A549 (cell line): ENCODE measurements at regions not wholly inside any gene's neighbourhood (a gene's known extent, or its start where the extent isn't known, plus 50 kb on each side); places are given as distances from the start of the nearest gene placed in this dataset.
A peak's percentile ranks its signal among the peaks of the same experiment; 100 is the strongest.
"Not testable (repeated sequence)": the region's sequence is repeated elsewhere in the genome, so short reads cannot be mapped to it uniquely, and the experiment has no call there.

Experiments
- ATAC-seq, 2 experiments: fragments of 200-7000 bp in 1 of 2; fragments of >200 bp in 1 of 2; cut with Nextera tagmentation in 1 of 2; cut with Tn5 transposase in 1 of 2; 3 replicates each; pipeline versions ENCODE4 v1.8.0 to v1.9.1; 2018 to 2020; ENCODE audit warnings: mild to moderate bottlenecking in 1 of 2, moderate library complexity in 1 of 2
- CTCF ChIA-PET: fragments of 300-600 bp; sonication (Branson Sonifier 250); formaldehyde crosslinking; extraction: SDS; loops from one replicate; lab custom pipeline; 2021; ENCODE audit warnings: antibody characterized with exemption, inconsistent platforms; lab: Yijun Ruan, JAX
- POLR2A ChIA-PET: fragments of 350-600 bp; formaldehyde crosslinking; extraction: SDS; loops from one replicate; lab custom pipeline; 2021; ENCODE audit warnings: antibody characterized with exemption, inconsistent platforms; lab: Yijun Ruan, JAX
- DNase-seq, 2 experiments: peaks; one replicate each; pipeline versions ENCODE4 v3.0.0 to v3.0.0-alpha.2; 2011 to 2016; ENCODE audit warnings: low read depth in 1 of 2, low spot score in 1 of 2
- FAIRE-seq: peaks from 2 replicates; lab custom pipeline; 2011; peaks lifted over from hg19 to GRCh38; lab: Jason Lieb, UNC
- H3K27ac ChIP-seq, 2 experiments: fragments of >200 bp; sonication (Bioruptor Twin); formaldehyde crosslinking; 3 replicates each; pipeline ENCODE4 v1.5.1; 2016 to 2017
- H3K4me1 ChIP-seq: fragments of >200 bp; sonication (Bioruptor Twin); formaldehyde crosslinking; 3 replicates; pipeline ENCODE4 v1.6.1; 2016
- H3K4me2 ChIP-seq: fragments of >200 bp; sonication (Bioruptor Twin); formaldehyde crosslinking; 3 replicates; pipeline ENCODE4 v1.6.1; 2016
- H3K4me3 ChIP-seq: fragments of >200 bp; sonication (Bioruptor Twin); formaldehyde crosslinking; 3 replicates; pipeline ENCODE4 v1.5.1; 2016
- H3K9me3 ChIP-seq: fragments of >200 bp; sonication (Bioruptor Twin); formaldehyde crosslinking; 3 replicates; pipeline ENCODE4 v1.6.1; 2016
- CBX8 ChIP-seq: fragments of 200-600 bp; sonication (generic); IDR thresholded peaks from 2 replicates; pipeline ENCODE4 v1.6.1; 2016
- CHD2 ChIP-seq: fragments of 150-350 bp; IDR thresholded peaks from 2 replicates; pipeline ENCODE4 v1.6.1; 2014; ENCODE audit warnings: low read length; ENCODE audit not compliant: partially characterized antibody
- CHD4 ChIP-seq: fragments of 200-600 bp; sonication (generic); IDR thresholded peaks from 2 replicates; pipeline ENCODE4 v1.6.1; 2016; ENCODE audit warnings: antibody characterized with exemption, mild to moderate bottlenecking, borderline replicate concordance
- EHF ChIP-seq: fragments of 250-450 bp; sonication (Bioruptor Pico); IDR thresholded peaks from 2 replicates; pipeline ENCODE4 v1.5.0; 2020; ENCODE audit warnings: mild to moderate bottlenecking
- EP300 ChIP-seq, 2 experiments: fragments of >200 bp; sonication (Bioruptor Twin); formaldehyde crosslinking; IDR thresholded peaks; 2 replicates in 1 of 2; 3 replicates in 1 of 2; pipeline ENCODE4 v1.6.1; 2016 to 2017
- ESRRA ChIP-seq: fragments of 150-350 bp; IDR thresholded peaks from 2 replicates; pipeline ENCODE4 v1.6.1; 2014; ENCODE audit warnings: mild to moderate bottlenecking, low read length, borderline replicate concordance
- FOSB ChIP-seq: fragments of 250-450 bp; sonication (Bioruptor Pico); IDR thresholded peaks from 2 replicates; pipeline ENCODE4 v1.5.0; 2020; ENCODE audit warnings: mild to moderate bottlenecking, moderate library complexity
- HDAC2 ChIP-seq: fragments of 200-600 bp; sonication (generic); IDR thresholded peaks from 2 replicates; pipeline ENCODE4 v1.6.1; 2016
- HOXA7 ChIP-seq: fragments of 250-450 bp; sonication (Bioruptor Pico); IDR thresholded peaks from 2 replicates; pipeline ENCODE4 v1.5.0; 2020; ENCODE audit warnings: mild to moderate bottlenecking, moderate library complexity
- JUN ChIP-seq, 2 experiments: fragments of >200 bp; sonication (Bioruptor Twin); formaldehyde crosslinking; IDR thresholded peaks; 2 replicates in 1 of 2; 3 replicates in 1 of 2; pipeline ENCODE4 v1.6.1; 2016 to 2017
- JUNB ChIP-seq: fragments of >200 bp; sonication (Bioruptor Twin); formaldehyde crosslinking; IDR thresholded peaks from 2 replicates; pipeline ENCODE4 v1.6.1; 2016
- MAZ ChIP-seq: fragments of 150-350 bp; IDR thresholded peaks from 2 replicates; pipeline ENCODE4 v1.6.1; 2014; ENCODE audit warnings: antibody characterized with exemption, low read depth, low read length, borderline replicate concordance
- PHF8 ChIP-seq: fragments of 200-600 bp; sonication (generic); IDR thresholded peaks from 2 replicates; pipeline ENCODE4 v1.6.1; 2016; ENCODE audit warnings: low read depth, mild to moderate bottlenecking, antibody characterized with exemption, moderate library complexity, borderline replicate concordance
- RARB ChIP-seq: fragments of 250-450 bp; sonication (Bioruptor Pico); IDR thresholded peaks from 2 replicates; pipeline ENCODE4 v1.8.0; 2021; ENCODE audit warnings: mild to moderate bottlenecking, moderate library complexity
- RCOR1 ChIP-seq: fragments of 150-350 bp; IDR thresholded peaks from 2 replicates; pipeline ENCODE4 v1.6.1; 2014; ENCODE audit warnings: antibody characterized with exemption, low read length, low read depth
- RFX5 ChIP-seq: fragments of 450-650 bp; IDR thresholded peaks from 2 replicates; pipeline ENCODE4 v1.7.1; 2014; ENCODE audit warnings: antibody characterized with exemption, mild to moderate bottlenecking, moderate library complexity
- RNF2 ChIP-seq: fragments of 200-600 bp; sonication (generic); IDR thresholded peaks from 2 replicates; pipeline ENCODE4 v1.6.1; 2016; ENCODE audit warnings: low read depth, mild to moderate bottlenecking, antibody characterized with exemption, moderate library complexity, borderline replicate concordance
- SREBF2 ChIP-seq: fragments of 450-650 bp; IDR thresholded peaks from 2 replicates; pipeline ENCODE4 v1.6.1; 2014; ENCODE audit warnings: mild to moderate bottlenecking, moderate library complexity
- ZC3H11A ChIP-seq: fragments of 450-650 bp; IDR thresholded peaks from 2 replicates; pipeline ENCODE4 v1.6.1; 2014; ENCODE audit warnings: antibody characterized with exemption, mild to moderate bottlenecking
- ZFP36 ChIP-seq: fragments of 450-650 bp; IDR thresholded peaks from 2 replicates; pipeline ENCODE4 v1.6.1; 2014; ENCODE audit warnings: borderline replicate concordance; ENCODE audit not compliant: partially characterized antibody
- ZNF302 ChIP-seq: fragments of 250-450 bp; sonication (Bioruptor Pico); IDR thresholded peaks from 2 replicates; pipeline ENCODE4 v1.9.0; 2021; ENCODE audit warnings: inconsistent platforms, mild to moderate bottlenecking, moderate library complexity
- WGBS: methylation state at CpG from one replicate; pipeline ENCODE4 v1.1.6; 2017; ENCODE audit errors: missing lambda C conversion rate; 5-methylcytosine and 5-hydroxymethylcytosine counted together
- TF ChIP-seq, protein P1 (sequence below): fragments of 250-450 bp; sonication (Bioruptor Pico); IDR thresholded peaks from 2 replicates; pipeline ENCODE4 v1.5.0; 2021; ENCODE audit warnings: mild to moderate bottlenecking, moderate library complexity, borderline replicate concordance
- TF ChIP-seq, protein P2 (sequence below): fragments of >200 bp; sonication (Bioruptor Twin); formaldehyde crosslinking; IDR thresholded peaks from 3 replicates; pipeline ENCODE4 v1.6.1; 2016
- TF ChIP-seq, protein P3 (sequence below): fragments of >200 bp; sonication (Bioruptor Twin); formaldehyde crosslinking; IDR thresholded peaks from 3 replicates; pipeline ENCODE4 v1.5.1; 2016
- TF ChIP-seq, protein P4 (sequence below): fragments of 250-450 bp; sonication (Bioruptor Pico); IDR thresholded peaks from 2 replicates; pipeline ENCODE4 v1.5.0; 2020; ENCODE audit warnings: low read depth, mild to moderate bottlenecking, moderate library complexity
- TF ChIP-seq, protein P5 (sequence below): IDR thresholded peaks from 2 replicates; pipeline ENCODE4 v1.6.1; 2012
- TF ChIP-seq, protein P6 (sequence below): IDR thresholded peaks from 2 replicates; pipeline ENCODE4 v1.6.1; 2012

DNA sequence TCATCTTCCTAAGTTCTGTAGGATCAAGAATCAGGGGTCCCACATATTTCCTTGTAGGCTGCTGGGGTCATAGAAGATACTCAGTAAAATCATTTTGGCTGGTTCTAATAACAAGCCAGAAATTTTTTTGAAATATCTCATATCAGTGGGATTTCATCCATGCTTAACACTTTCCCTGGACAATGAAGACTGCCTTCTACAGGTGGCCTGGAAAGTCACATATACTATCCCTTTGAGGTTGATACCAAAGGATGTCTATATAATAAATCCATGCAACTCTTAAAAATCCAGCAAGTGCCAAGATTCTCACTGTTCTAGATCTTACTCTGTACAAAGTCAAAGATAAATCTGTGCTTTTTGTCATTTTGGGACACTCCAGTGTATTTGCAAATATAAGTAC is 225.8 kb upstream of the NEBL start:
- no peak overlapping the region for H3K4me2 ChIP-seq
- no peak for ATAC-seq
- FAIRE-seq: no peak
- TF ChIP-seq RNF2 (no peak), HOXA7 (CRISPR knock-in tag) (no peak), MAZ (no peak), ESRRA (no peak), CBX8 (no peak), EP300 (IDR thresholded peaks at IDR 0.05) (no peak), ZNF302 (CRISPR knock-in tag) (no peak), ZC3H11A (no peak), EHF (CRISPR knock-in tag) (no peak), RCOR1 (no peak), JUNB (no peak), JUN (IDR thresholded peaks at IDR 0.05) (no peak)
- TF ChIP-seq, protein P1, sequence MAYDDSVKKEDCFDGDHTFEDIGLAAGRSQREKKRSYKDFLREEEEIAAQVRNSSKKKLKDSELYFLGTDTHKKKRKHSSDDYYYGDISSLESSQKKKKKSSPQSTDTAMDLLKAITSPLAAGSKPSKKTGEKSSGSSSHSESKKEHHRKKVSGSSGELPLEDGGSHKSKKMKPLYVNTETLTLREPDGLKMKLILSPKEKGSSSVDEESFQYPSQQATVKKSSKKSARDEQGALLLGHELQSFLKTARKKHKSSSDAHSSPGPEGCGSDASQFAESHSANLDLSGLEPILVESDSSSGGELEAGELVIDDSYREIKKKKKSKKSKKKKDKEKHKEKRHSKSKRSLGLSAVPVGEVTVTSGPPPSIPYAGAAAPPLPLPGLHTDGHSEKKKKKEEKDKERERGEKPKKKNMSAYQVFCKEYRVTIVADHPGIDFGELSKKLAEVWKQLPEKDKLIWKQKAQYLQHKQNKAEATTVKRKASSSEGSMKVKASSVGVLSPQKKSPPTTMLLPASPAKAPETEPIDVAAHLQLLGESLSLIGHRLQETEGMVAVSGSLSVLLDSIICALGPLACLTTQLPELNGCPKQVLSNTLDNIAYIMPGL (CRISPR knock-in tag): no peak
- TF ChIP-seq, protein P2, sequence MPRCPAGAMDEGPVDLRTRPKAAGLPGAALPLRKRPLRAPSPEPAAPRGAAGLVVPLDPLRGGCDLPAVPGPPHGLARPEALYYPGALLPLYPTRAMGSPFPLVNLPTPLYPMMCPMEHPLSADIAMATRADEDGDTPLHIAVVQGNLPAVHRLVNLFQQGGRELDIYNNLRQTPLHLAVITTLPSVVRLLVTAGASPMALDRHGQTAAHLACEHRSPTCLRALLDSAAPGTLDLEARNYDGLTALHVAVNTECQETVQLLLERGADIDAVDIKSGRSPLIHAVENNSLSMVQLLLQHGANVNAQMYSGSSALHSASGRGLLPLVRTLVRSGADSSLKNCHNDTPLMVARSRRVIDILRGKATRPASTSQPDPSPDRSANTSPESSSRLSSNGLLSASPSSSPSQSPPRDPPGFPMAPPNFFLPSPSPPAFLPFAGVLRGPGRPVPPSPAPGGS: no peak
- TF ChIP-seq, protein P3, sequence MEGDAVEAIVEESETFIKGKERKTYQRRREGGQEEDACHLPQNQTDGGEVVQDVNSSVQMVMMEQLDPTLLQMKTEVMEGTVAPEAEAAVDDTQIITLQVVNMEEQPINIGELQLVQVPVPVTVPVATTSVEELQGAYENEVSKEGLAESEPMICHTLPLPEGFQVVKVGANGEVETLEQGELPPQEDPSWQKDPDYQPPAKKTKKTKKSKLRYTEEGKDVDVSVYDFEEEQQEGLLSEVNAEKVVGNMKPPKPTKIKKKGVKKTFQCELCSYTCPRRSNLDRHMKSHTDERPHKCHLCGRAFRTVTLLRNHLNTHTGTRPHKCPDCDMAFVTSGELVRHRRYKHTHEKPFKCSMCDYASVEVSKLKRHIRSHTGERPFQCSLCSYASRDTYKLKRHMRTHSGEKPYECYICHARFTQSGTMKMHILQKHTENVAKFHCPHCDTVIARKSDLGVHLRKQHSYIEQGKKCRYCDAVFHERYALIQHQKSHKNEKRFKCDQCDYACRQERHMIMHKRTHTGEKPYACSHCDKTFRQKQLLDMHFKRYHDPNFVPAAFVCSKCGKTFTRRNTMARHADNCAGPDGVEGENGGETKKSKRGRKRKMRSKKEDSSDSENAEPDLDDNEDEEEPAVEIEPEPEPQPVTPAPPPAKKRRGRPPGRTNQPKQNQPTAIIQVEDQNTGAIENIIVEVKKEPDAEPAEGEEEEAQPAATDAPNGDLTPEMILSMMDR: no peak
- TF ChIP-seq, protein P4, sequence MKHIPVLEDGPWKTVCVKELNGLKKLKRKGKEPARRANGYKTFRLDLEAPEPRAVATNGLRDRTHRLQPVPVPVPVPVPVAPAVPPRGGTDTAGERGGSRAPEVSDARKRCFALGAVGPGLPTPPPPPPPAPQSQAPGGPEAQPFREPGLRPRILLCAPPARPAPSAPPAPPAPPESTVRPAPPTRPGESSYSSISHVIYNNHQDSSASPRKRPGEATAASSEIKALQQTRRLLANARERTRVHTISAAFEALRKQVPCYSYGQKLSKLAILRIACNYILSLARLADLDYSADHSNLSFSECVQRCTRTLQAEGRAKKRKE (CRISPR knock-in tag): no peak
- TF ChIP-seq, all 56 proteins: peak for 0
- ChIA-PET CTCF (no interaction called here), POLR2A (no interaction called here)
- DNase-seq: no peak
- Histone ChIP-seq H3K4me3 (no peak overlapping the region), H3K4me1 (no peaks in the 10 kb centered on the region), H3K9me3 (no peaks in the 10 kb centered on the region), H3K27ac (no peak overlapping the region)

DNA sequence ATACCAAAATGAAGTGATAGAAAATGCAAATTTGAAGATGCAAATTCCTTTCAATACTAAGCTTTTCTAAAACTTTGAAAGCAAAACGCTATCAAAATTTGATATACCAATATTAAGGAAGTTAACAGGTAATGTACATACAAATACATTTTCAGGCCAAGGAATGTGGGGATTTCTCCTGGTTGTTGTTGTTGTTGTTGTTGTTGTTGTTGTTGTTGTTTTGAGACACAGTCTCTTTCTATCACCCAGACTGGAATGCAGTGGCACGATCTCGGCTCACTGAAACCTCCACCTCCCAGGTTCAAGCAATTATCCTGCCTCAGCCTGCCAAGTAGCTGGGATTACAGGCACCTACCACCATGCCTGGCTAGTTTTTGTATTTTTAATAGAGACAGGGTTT is 224.7 kb upstream of the NEBL start:
- H3K4me2 ChIP-seq, DNase-seq, FAIRE-seq, H3K27ac ChIP-seq, H3K9me3 ChIP-seq, ATAC-seq, POLR2A ChIA-PET, CTCF ChIA-PET, H3K4me3 ChIP-seq, H3K4me1 ChIP-seq: not testable (repeated sequence)
- 95% methylated on average over 3 of the region's 3 CpGs for WGBS

DNA sequence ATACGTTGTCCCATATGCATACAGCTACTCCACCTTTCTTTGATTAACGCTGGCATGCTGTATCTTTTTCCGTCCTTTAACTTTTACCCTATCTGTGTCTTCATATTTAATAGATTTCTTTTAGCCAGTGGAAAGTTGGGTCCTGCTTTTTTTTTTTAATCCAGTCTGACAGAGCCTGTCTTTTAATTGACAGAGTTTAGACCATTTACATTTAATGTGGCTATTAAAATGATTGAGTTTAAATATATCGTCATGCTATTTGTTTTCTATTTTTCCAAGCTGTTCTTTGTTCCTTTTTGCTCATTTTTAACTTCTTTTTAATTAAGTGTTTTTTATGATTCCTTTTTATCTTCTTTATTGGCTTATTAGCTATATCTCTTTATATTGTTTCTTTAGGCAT is 217.6 kb upstream of the NEBL start:
- CTCF ChIA-PET: no interaction called here
- peaks cover 5% of the 10 kb centered on the region; the same call in 1 of the 3 replicates for H3K4me1 ChIP-seq
- POLR2A ChIA-PET: no interaction called here
- DNase-seq (no peak), FAIRE-seq (peak; percentile 32), ATAC-seq (no peak)
- peaks cover 2% of the 10 kb centered on the region; the same call in 1 of the 3 replicates for H3K9me3 ChIP-seq
- no peak overlapping the region for H3K27ac ChIP-seq
- 88% methylated on average over 4 of the region's 4 CpGs for WGBS
- H3K4me2 ChIP-seq: no peak overlapping the region
- no peak overlapping the region for H3K4me3 ChIP-seq
- TF ChIP-seq RARB (CRISPR knock-in tag): no peak
- no peak for TF ChIP-seq PHF8
- TF ChIP-seq, protein P5, sequence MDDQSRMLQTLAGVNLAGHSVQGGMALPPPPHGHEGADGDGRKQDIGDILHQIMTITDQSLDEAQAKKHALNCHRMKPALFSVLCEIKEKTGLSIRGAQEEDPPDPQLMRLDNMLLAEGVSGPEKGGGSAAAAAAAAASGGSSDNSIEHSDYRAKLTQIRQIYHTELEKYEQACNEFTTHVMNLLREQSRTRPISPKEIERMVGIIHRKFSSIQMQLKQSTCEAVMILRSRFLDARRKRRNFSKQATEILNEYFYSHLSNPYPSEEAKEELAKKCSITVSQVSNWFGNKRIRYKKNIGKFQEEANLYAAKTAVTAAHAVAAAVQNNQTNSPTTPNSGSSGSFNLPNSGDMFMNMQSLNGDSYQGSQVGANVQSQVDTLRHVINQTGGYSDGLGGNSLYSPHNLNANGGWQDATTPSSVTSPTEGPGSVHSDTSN: no peak
- TF ChIP-seq EHF (CRISPR knock-in tag): no peak
- no peak for TF ChIP-seq HDAC2
- no peak for TF ChIP-seq CHD2
- no peak for TF ChIP-seq SREBF2
- TF ChIP-seq RFX5: no peak
- no peak for TF ChIP-seq FOSB
- no peak for TF ChIP-seq ZFP36
- no peak for TF ChIP-seq CHD4
- TF ChIP-seq, protein P6, sequence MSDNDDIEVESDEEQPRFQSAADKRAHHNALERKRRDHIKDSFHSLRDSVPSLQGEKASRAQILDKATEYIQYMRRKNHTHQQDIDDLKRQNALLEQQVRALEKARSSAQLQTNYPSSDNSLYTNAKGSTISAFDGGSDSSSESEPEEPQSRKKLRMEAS: no peak
